ENCODE measurements at regions not wholly inside any gene's neighbourhood (a gene's known extent, or its start where the extent isn't known, plus 50 kb on each side); places are given as distances from the start of the nearest gene placed in this dataset.
"Not testable (repeated sequence)": the region's sequence is repeated elsewhere in the genome, so short reads cannot be mapped to it uniquely, and the experiment has no call there.

GRCh38 chr3:186440891-186441290, 78.9 kb upstream of the DGKG start:
- no peak overlapping the region for H3K4me3 ChIP-seq (ENCODE audit: low read length)
- no peak for TF ChIP-seq ZNF274 (IDR thresholded peaks at IDR 0.05; ENCODE audit: low read depth, low read length)

GRCh38 chr3:186439725-186440124, 77.7 kb upstream of the DGKG start:
- TF ChIP-seq ZNF274 (IDR thresholded peaks at IDR 0.05; ENCODE audit: low read depth, low read length) = no peak
- H3K4me3 ChIP-seq (ENCODE audit: low read length) = no peak overlapping the region

- H3K4me3 ChIP-seq (ENCODE audit: low read length) = not testable (repeated sequence)
Observed at GRCh38 chr3:186435332-186435731, 73.3 kb upstream of the DGKG start.

GRCh38 chr3:186432944-186433732, 71.1 kb upstream of the DGKG start:
- no peak for TF ChIP-seq ZNF274 (IDR thresholded peaks at IDR 0.05; ENCODE audit: low read depth, low read length)
- no peak overlapping the region for H3K4me3 ChIP-seq (ENCODE audit: low read length)

- TF ChIP-seq ZNF274 (IDR thresholded peaks at IDR 0.05; ENCODE audit: low read depth, low read length) = no peak
- H3K4me3 ChIP-seq (ENCODE audit: low read length) = no peak overlapping the region
Observed at GRCh38 chr3:186432189-186432588, 70.2 kb upstream of the DGKG start.

- TF ChIP-seq ZNF274 (IDR thresholded peaks at IDR 0.05; ENCODE audit: low read depth, low read length) = no peak
- no peak overlapping the region for H3K4me3 ChIP-seq (ENCODE audit: low read length)
Observed at GRCh38 chr3:186427627-186428281, 65.7 kb upstream of the DGKG start.

- no peak for TF ChIP-seq ZNF274 (IDR thresholded peaks at IDR 0.05; ENCODE audit: low read depth, low read length)
- H3K4me3 ChIP-seq (ENCODE audit: low read length) = no peak overlapping the region
Observed at GRCh38 chr3:186425788-186426730, 64.0 kb upstream of the DGKG start.

- H3K4me3 ChIP-seq (ENCODE audit: low read length) = no peak overlapping the region
- no peak for TF ChIP-seq ZNF274 (IDR thresholded peaks at IDR 0.05; ENCODE audit: low read depth, low read length)
Observed at GRCh38 chr3:186421946-186422345, 59.9 kb upstream of the DGKG start.

- no peak for TF ChIP-seq ZNF274 (IDR thresholded peaks at IDR 0.05; ENCODE audit: low read depth, low read length)
- no peak overlapping the region for H3K4me3 ChIP-seq (ENCODE audit: low read length)
Observed at GRCh38 chr3:186418671-186419145, 56.7 kb upstream of the DGKG start.

GRCh38 chr3:186417791-186418190, 55.8 kb upstream of the DGKG start:
- no peak for TF ChIP-seq ZNF274 (IDR thresholded peaks at IDR 0.05; ENCODE audit: low read depth, low read length)
- H3K4me3 ChIP-seq (ENCODE audit: low read length) = no peak overlapping the region

- no peak for TF ChIP-seq ZNF274 (IDR thresholded peaks at IDR 0.05; ENCODE audit: low read depth, low read length)
- H3K4me3 ChIP-seq (ENCODE audit: low read length) = no peak overlapping the region
Observed at GRCh38 chr3:186414735-186415419, 52.8 kb upstream of the DGKG start.

- no peak overlapping the region; the same call in 1 of the 2 replicates for H3K4me3 ChIP-seq (ENCODE audit: low read length)
- no peak for TF ChIP-seq ZNF274 (IDR thresholded peaks at IDR 0.05; ENCODE audit: low read depth, low read length)
Observed at GRCh38 chr3:186413615-186414415, 51.8 kb upstream of the DGKG start.

- H3K4me3 ChIP-seq (ENCODE audit: low read length) = no peak overlapping the region
- TF ChIP-seq ZNF274 (IDR thresholded peaks at IDR 0.05; ENCODE audit: low read depth, low read length) = no peak
Observed at GRCh38 chr3:186411994-186412393, 50.0 kb upstream of the DGKG start.

Measured in GM08714 (cell line).